ENCODE measurements at regions not wholly inside any gene's neighbourhood (a gene's known extent, or its start where the extent isn't known, plus 50 kb on each side); places are given as distances from the start of the nearest gene placed in this dataset.

DNA sequence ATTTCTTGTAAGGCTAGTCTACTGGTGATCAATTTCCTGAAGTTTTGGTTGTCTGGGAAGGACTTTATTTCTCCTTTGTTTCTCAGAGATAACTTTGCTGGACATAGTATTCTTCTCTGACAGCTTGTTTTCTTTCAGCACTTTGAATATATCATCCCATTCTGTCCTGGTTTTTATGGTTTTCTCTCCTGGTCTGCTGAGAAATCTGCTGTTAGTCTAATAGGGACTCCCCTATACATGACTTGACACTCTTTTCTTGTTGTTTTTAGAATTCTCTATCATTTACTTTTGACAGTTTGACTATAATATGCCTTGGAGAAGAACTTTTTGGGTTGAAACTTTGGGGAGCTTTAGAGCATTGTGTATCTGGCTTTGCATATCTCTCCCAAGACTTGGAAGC lies 112.5 kb downstream of the PRL start:
- H3K36me3 ChIP-seq = no peaks in the 10 kb centered on the region
- no peak for TF ChIP-seq CTCF (IDR thresholded peaks at IDR 0.05)
- no peak overlapping the region for H3K4me3 ChIP-seq
- DNase-seq = no peak
- H3K27me3 ChIP-seq (ENCODE audit: low read depth) = no peaks in the 10 kb centered on the region
- no peak for ATAC-seq
- intact Hi-C loops (cut with DNase I) = no loop called here
- H3K27ac ChIP-seq = no peak overlapping the region
- H3K4me1 ChIP-seq = no peaks in the 10 kb centered on the region
- H3K9me3 ChIP-seq = peaks cover 15% of the 10 kb centered on the region

DNA sequence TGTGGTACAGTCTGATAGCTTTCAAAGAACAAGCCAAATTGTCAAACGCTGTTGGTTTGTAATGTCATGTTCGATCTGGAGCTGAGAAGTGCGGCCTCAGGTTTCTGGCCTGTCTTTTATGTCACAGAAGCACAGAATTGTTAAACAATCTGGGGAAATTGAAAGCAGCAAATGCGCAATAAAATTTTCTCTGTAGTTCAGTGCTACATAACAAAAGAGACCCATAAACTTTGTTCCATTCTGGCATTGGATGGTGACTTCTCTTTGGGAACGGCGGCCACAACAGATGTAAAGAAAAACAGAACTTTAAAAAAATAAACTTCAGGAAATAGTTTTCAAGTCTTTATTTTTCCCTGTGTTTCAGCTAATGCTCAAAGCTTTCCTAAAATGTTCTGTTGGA lies 106.9 kb downstream of the PRL start:
- no peak for TF ChIP-seq CTCF (IDR thresholded peaks at IDR 0.05)
- no peaks in the 10 kb centered on the region for H3K27me3 ChIP-seq (ENCODE audit: low read depth)
- ATAC-seq = no peak
- no peaks in the 10 kb centered on the region for H3K4me1 ChIP-seq
- H3K4me3 ChIP-seq = no peak overlapping the region
- H3K9me3 ChIP-seq = peaks cover 7% of the 10 kb centered on the region
- DNase-seq = no peak
- no peaks in the 10 kb centered on the region for H3K36me3 ChIP-seq
- H3K27ac ChIP-seq = no peak overlapping the region
- intact Hi-C loops (cut with DNase I) = no loop called here

GRCh38 chr6:22194188-22194921 lies 102.5 kb downstream of the PRL start:
- no peak for DNase-seq
- no peak for ATAC-seq
- intact Hi-C loops (cut with DNase I) = no loop called here

GRCh38 chr6:22199771-22200170 lies 97.1 kb downstream of the PRL start:
- no peak for TF ChIP-seq CTCF (IDR thresholded peaks at IDR 0.05)
- no peak overlapping the region for H3K27ac ChIP-seq
- no peak for DNase-seq
- no peak overlapping the region for H3K4me3 ChIP-seq
- intact Hi-C loops (cut with DNase I) = no loop called here
- H3K27me3 ChIP-seq (ENCODE audit: low read depth) = no peaks in the 10 kb centered on the region
- H3K4me1 ChIP-seq = no peaks in the 10 kb centered on the region
- H3K36me3 ChIP-seq = no peaks in the 10 kb centered on the region
- H3K9me3 ChIP-seq = no peaks in the 10 kb centered on the region
- no peak for ATAC-seq

More at GRCh38 chr6:22194188-22194921, 102.5 kb downstream of the PRL start:
- Histone ChIP-seq H3K4me1 (no peaks in the 10 kb centered on the region), H3K27ac (no peak overlapping the region), H3K4me3 (no peak overlapping the region), H3K9me3 (no peaks in the 10 kb centered on the region), H3K36me3 (no peaks in the 10 kb centered on the region), H3K27me3 (ENCODE audit: low read depth) (no peaks in the 10 kb centered on the region)
- no peak for TF ChIP-seq CTCF (IDR thresholded peaks at IDR 0.05)

DNA sequence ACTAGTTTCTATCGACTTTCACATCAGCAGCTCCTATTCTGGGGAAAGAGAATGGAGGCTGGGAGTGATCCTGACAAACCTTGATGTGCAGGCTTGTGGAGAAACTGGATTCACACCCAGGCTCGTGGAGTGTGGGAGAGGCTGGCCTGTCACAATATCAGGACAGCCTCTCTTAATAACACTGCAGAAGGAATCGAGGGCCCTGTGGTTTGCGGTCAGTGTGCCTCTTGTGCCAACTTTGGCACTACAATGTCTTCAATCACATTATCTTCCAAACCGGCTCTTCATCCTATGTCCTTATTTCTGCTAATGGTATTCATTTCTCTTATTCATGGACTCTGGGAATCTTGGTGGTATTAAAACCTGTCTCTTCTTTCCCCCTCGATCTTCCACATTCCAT lies 92.7 kb downstream of the PRL start:
- no peak for ATAC-seq
- H3K9me3 ChIP-seq = no peaks in the 10 kb centered on the region
- no peaks in the 10 kb centered on the region for H3K27me3 ChIP-seq (ENCODE audit: low read depth)
- no peak overlapping the region for H3K27ac ChIP-seq
- no peak overlapping the region for H3K4me3 ChIP-seq
- no peak for DNase-seq
- no peaks in the 10 kb centered on the region for H3K36me3 ChIP-seq
- no peaks in the 10 kb centered on the region for H3K4me1 ChIP-seq
- intact Hi-C loops (cut with DNase I) = no loop called here
- no peak for TF ChIP-seq CTCF (IDR thresholded peaks at IDR 0.05)

Measured in lower lobe of right lung (tissue), 2 donors.